ENCODE measurements at regions not wholly inside any gene's neighbourhood (a gene's known extent, or its start where the extent isn't known, plus 50 kb on each side); places are given as distances from the start of the nearest gene placed in this dataset.
"Not testable (repeated sequence)": the region's sequence is repeated elsewhere in the genome, so short reads cannot be mapped to it uniquely, and the experiment has no call there.

GRCh38 chr6:67426686-67427085, 1208.4 kb upstream of the ADGRB3 start:
- H3K9ac ChIP-seq (ENCODE audit: low read depth, low read length, poor library complexity); H2BK12ac ChIP-seq (ENCODE audit: low read length); H4K8ac ChIP-seq (ENCODE audit: low read depth, low read length); H3K4me3 ChIP-seq (ENCODE audit: low read length in 2 of 2); H3K79me1 ChIP-seq (ENCODE audit: low read depth, low read length); H3K9me3 ChIP-seq (replicated peaks in 1 of 2; ENCODE audit: control insufficient read depth in 2 of 2, insufficient read depth in 1 of 2, low read depth in 1 of 2, low read length in 2 of 2); H3K36me3 ChIP-seq (replicated peaks in 1 of 2; ENCODE audit: control insufficient read depth in 2 of 2, insufficient read depth in 2 of 2, low read length in 2 of 2); H3K4ac ChIP-seq (ENCODE audit: low read length); H2BK5ac ChIP-seq (ENCODE audit: low read length); H3K23ac ChIP-seq (ENCODE audit: low read depth, low read length, poor library complexity); H3K27me3 ChIP-seq (ENCODE audit: control insufficient read depth in 3 of 3, insufficient read depth in 3 of 3, low read depth in 1 of 3, low read length in 3 of 3); H3K27ac ChIP-seq (replicated peaks; ENCODE audit: low read length); H2AK5ac ChIP-seq (ENCODE audit: low read depth, low read length); H3K18ac ChIP-seq (ENCODE audit: low read length); H2BK120ac ChIP-seq (ENCODE audit: low read depth, low read length); H2AFZ ChIP-seq (ENCODE audit: low read length); H3K4me1 ChIP-seq (ENCODE audit: control insufficient read depth in 2 of 2, insufficient read depth in 1 of 2, low read depth in 1 of 2, low read length in 2 of 2); H3K14ac ChIP-seq (ENCODE audit: low read length); H4K91ac ChIP-seq (ENCODE audit: low read depth, low read length, poor library complexity); H3K4me2 ChIP-seq (ENCODE audit: insufficient read depth, low read length, poor library complexity, severe bottlenecking); H2BK15ac ChIP-seq (ENCODE audit: low read length); DNase-seq (ENCODE audit: low spot score): not testable (repeated sequence)
- no CpG with 5 or more reads among the region's 4 CpGs for WGBS, 2 donors (ENCODE audit: extremely low coverage in 2 of 2, insufficient read length in 2 of 2, insufficient replicate concordance in 1 of 2)

- Histone ChIP-seq H2BK5ac (ENCODE audit: low read length) (no peak overlapping the region), H2AFZ (ENCODE audit: low read length) (no peak overlapping the region), H2BK15ac (ENCODE audit: low read length) (no peak overlapping the region), H2BK120ac (ENCODE audit: low read depth, low read length) (no peak overlapping the region), H2BK12ac (ENCODE audit: low read length) (no peak overlapping the region), H3K4me2 (ENCODE audit: insufficient read depth, low read length, poor library complexity, severe bottlenecking) (no peak overlapping the region), H3K23ac (ENCODE audit: low read depth, low read length, poor library complexity) (no peak overlapping the region), H2AK5ac (ENCODE audit: low read depth, low read length) (no peak overlapping the region), H3K4me1 (ENCODE audit: control insufficient read depth in 2 of 2, insufficient read depth in 1 of 2, low read depth in 1 of 2, low read length in 2 of 2) (no peaks in the 10 kb centered on the region), H4K91ac (ENCODE audit: low read depth, low read length, poor library complexity) (no peak overlapping the region), H3K27ac (replicated peaks; ENCODE audit: low read length) (no peak overlapping the region), H4K8ac (ENCODE audit: low read depth, low read length) (no peak overlapping the region), H3K9me3 (replicated peaks in 1 of 2; ENCODE audit: control insufficient read depth in 2 of 2, insufficient read depth in 1 of 2, low read depth in 1 of 2, low read length in 2 of 2) (no peaks in the 10 kb centered on the region), H3K18ac (ENCODE audit: low read length) (no peak overlapping the region), H3K14ac (ENCODE audit: low read length) (no peak overlapping the region), H3K36me3 (replicated peaks in 1 of 2; ENCODE audit: control insufficient read depth in 2 of 2, insufficient read depth in 2 of 2, low read length in 2 of 2) (no peaks in the 10 kb centered on the region), H3K9ac (ENCODE audit: low read depth, low read length, poor library complexity) (no peak overlapping the region), H3K27me3 (ENCODE audit: control insufficient read depth in 3 of 3, insufficient read depth in 3 of 3, low read depth in 1 of 3, low read length in 3 of 3) (no peaks in the 10 kb centered on the region), H3K79me1 (ENCODE audit: low read depth, low read length) (no peaks in the 10 kb centered on the region), H3K4ac (ENCODE audit: low read length) (no peak overlapping the region), H3K4me3 (ENCODE audit: low read length in 2 of 2) (no peak overlapping the region)
- no CpG with 5 or more reads among the region's 3 CpGs for WGBS, 2 donors (ENCODE audit: extremely low coverage in 2 of 2, insufficient read length in 2 of 2, insufficient replicate concordance in 1 of 2)
- DNase-seq (ENCODE audit: low spot score), result no peak
Measured at GRCh38 chr6:67412035-67412434, 1223.0 kb upstream of the ADGRB3 start.

- no peak overlapping the region for H2BK5ac ChIP-seq (ENCODE audit: low read length)
- WGBS, 2 donors (ENCODE audit: extremely low coverage in 2 of 2, insufficient read length in 2 of 2, insufficient replicate concordance in 1 of 2), result no CpG with 5 or more reads among the region's 1 CpG
Measured at GRCh38 chr6:67411036-67411435, 1224.0 kb upstream of the ADGRB3 start.

GRCh38 chr6:67394254-67394653, 1240.8 kb upstream of the ADGRB3 start:
- Histone ChIP-seq H2BK12ac (ENCODE audit: low read length) (no peak overlapping the region), H3K4me1 (ENCODE audit: control insufficient read depth in 2 of 2, insufficient read depth in 1 of 2, low read depth in 1 of 2, low read length in 2 of 2) (no peaks in the 10 kb centered on the region), H3K9ac (ENCODE audit: low read depth, low read length, poor library complexity) (no peak overlapping the region), H2BK120ac (ENCODE audit: low read depth, low read length) (no peak overlapping the region), H3K14ac (ENCODE audit: low read length) (no peak overlapping the region), H3K27ac (replicated peaks; ENCODE audit: low read length) (no peak overlapping the region), H3K4me3 (ENCODE audit: low read length in 2 of 2) (no peak overlapping the region), H4K91ac (ENCODE audit: low read depth, low read length, poor library complexity) (no peak overlapping the region), H4K8ac (ENCODE audit: low read depth, low read length) (peak overlapping the region; percentile 23), H2BK15ac (ENCODE audit: low read length) (no peak overlapping the region), H3K4ac (ENCODE audit: low read length) (no peak overlapping the region), H3K27me3 (ENCODE audit: control insufficient read depth in 3 of 3, insufficient read depth in 3 of 3, low read depth in 1 of 3, low read length in 3 of 3) (no peaks in the 10 kb centered on the region), H3K4me2 (ENCODE audit: insufficient read depth, low read length, poor library complexity, severe bottlenecking) (no peak overlapping the region), H2AK5ac (ENCODE audit: low read depth, low read length) (no peak overlapping the region), H2AFZ (ENCODE audit: low read length) (no peak overlapping the region), H3K9me3 (replicated peaks in 1 of 2; ENCODE audit: control insufficient read depth in 2 of 2, insufficient read depth in 1 of 2, low read depth in 1 of 2, low read length in 2 of 2) (peaks cover 0 to 2% of the 10 kb centered on the region in 2 donors), H3K23ac (ENCODE audit: low read depth, low read length, poor library complexity) (no peak overlapping the region), H2BK5ac (ENCODE audit: low read length) (no peak overlapping the region), H3K18ac (ENCODE audit: low read length) (no peak overlapping the region), H3K79me1 (ENCODE audit: low read depth, low read length) (no peaks in the 10 kb centered on the region), H3K36me3 (replicated peaks in 1 of 2; ENCODE audit: control insufficient read depth in 2 of 2, insufficient read depth in 2 of 2, low read length in 2 of 2) (no peaks in the 10 kb centered on the region)
- no CpG with 5 or more reads among the region's 2 CpGs for WGBS, 2 donors (ENCODE audit: extremely low coverage in 2 of 2, insufficient read length in 2 of 2, insufficient replicate concordance in 1 of 2)
- DNase-seq (ENCODE audit: low spot score), result no peak

More at GRCh38 chr6:67411036-67411435, 1224.0 kb upstream of the ADGRB3 start:
- no peak overlapping the region for H4K8ac ChIP-seq (ENCODE audit: low read depth, low read length)
- no peaks in the 10 kb centered on the region for H3K27me3 ChIP-seq (ENCODE audit: control insufficient read depth in 3 of 3, insufficient read depth in 3 of 3, low read depth in 1 of 3, low read length in 3 of 3)
- H3K4me3 ChIP-seq (ENCODE audit: low read length in 2 of 2), result no peak overlapping the region
- H3K9ac ChIP-seq (ENCODE audit: low read depth, low read length, poor library complexity), result no peak overlapping the region
- no peak overlapping the region for H3K23ac ChIP-seq (ENCODE audit: low read depth, low read length, poor library complexity)
- H2BK12ac ChIP-seq (ENCODE audit: low read length), result no peak overlapping the region
- H2BK120ac ChIP-seq (ENCODE audit: low read depth, low read length), result no peak overlapping the region
- no peak overlapping the region for H2AFZ ChIP-seq (ENCODE audit: low read length)
- no peak overlapping the region for H2BK15ac ChIP-seq (ENCODE audit: low read length)
- DNase-seq (ENCODE audit: low spot score), result no peak
- no peak overlapping the region for H3K4me2 ChIP-seq (ENCODE audit: insufficient read depth, low read length, poor library complexity, severe bottlenecking)
- no peak overlapping the region for H3K18ac ChIP-seq (ENCODE audit: low read length)
- H3K4ac ChIP-seq (ENCODE audit: low read length), result no peak overlapping the region
- H3K79me1 ChIP-seq (ENCODE audit: low read depth, low read length), result no peaks in the 10 kb centered on the region
- H4K91ac ChIP-seq (ENCODE audit: low read depth, low read length, poor library complexity), result no peak overlapping the region
- no peaks in the 10 kb centered on the region for H3K9me3 ChIP-seq (replicated peaks in 1 of 2; ENCODE audit: control insufficient read depth in 2 of 2, insufficient read depth in 1 of 2, low read depth in 1 of 2, low read length in 2 of 2)
- H2AK5ac ChIP-seq (ENCODE audit: low read depth, low read length), result no peak overlapping the region
- no peak overlapping the region for H3K14ac ChIP-seq (ENCODE audit: low read length)
- no peaks in the 10 kb centered on the region for H3K4me1 ChIP-seq (ENCODE audit: control insufficient read depth in 2 of 2, insufficient read depth in 1 of 2, low read depth in 1 of 2, low read length in 2 of 2)
- H3K36me3 ChIP-seq (replicated peaks in 1 of 2; ENCODE audit: control insufficient read depth in 2 of 2, insufficient read depth in 2 of 2, low read length in 2 of 2), result no peaks in the 10 kb centered on the region
- no peak overlapping the region for H3K27ac ChIP-seq (replicated peaks; ENCODE audit: low read length)

Measured in neuronal stem cell (in vitro differentiated cells).